ENCODE measurements at regions not wholly inside any gene's neighbourhood (a gene's known extent, or its start where the extent isn't known, plus 50 kb on each side); places are given as distances from the start of the nearest gene placed in this dataset.

DNA sequence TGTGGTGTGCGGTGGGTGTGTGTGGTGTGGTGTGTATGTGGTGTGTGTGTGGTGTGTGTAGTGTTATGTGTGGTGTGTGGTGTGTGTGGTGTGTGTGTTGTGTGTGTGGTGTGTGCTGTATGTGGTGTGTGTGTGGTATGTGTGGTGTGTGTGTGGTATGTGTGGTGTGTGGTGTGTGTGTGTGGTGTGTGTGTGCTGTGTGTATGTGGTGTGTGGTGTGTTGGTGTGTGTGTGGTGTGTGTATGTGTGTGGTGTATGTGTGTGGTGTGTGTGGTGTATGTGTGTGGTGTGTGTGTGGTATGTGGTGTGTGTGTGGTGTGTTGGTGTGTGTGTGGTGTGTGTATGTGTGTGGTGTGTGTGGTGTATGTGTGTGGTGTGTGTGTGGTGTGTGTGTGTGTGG, 144.3 kb downstream of the HSD17B3 start:
- Histone ChIP-seq H3K9ac (no peak overlapping the region), H3K4me2 (ENCODE audit: low read length) (no peak overlapping the region), H2AFZ (no peak overlapping the region), H3K4me1 (no peaks in the 10 kb centered on the region), H3K4me3 (ENCODE audit: low read depth, low read length) (no peak overlapping the region), H3K9me3 (ENCODE audit: control insufficient read depth, low read length) (no peaks in the 10 kb centered on the region), H3K27ac (no peak overlapping the region), H3K36me3 (ENCODE audit: control insufficient read depth, insufficient read depth, low read length) (no peaks in the 10 kb centered on the region), H3K79me2 (no peaks in the 10 kb centered on the region), H3K27me3 (ENCODE audit: control insufficient read depth, insufficient read depth, low read length) (no peaks in the 10 kb centered on the region)
- TF ChIP-seq, protein P1, sequence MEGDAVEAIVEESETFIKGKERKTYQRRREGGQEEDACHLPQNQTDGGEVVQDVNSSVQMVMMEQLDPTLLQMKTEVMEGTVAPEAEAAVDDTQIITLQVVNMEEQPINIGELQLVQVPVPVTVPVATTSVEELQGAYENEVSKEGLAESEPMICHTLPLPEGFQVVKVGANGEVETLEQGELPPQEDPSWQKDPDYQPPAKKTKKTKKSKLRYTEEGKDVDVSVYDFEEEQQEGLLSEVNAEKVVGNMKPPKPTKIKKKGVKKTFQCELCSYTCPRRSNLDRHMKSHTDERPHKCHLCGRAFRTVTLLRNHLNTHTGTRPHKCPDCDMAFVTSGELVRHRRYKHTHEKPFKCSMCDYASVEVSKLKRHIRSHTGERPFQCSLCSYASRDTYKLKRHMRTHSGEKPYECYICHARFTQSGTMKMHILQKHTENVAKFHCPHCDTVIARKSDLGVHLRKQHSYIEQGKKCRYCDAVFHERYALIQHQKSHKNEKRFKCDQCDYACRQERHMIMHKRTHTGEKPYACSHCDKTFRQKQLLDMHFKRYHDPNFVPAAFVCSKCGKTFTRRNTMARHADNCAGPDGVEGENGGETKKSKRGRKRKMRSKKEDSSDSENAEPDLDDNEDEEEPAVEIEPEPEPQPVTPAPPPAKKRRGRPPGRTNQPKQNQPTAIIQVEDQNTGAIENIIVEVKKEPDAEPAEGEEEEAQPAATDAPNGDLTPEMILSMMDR (IDR thresholded peaks at IDR 0.05): no peak

DNA sequence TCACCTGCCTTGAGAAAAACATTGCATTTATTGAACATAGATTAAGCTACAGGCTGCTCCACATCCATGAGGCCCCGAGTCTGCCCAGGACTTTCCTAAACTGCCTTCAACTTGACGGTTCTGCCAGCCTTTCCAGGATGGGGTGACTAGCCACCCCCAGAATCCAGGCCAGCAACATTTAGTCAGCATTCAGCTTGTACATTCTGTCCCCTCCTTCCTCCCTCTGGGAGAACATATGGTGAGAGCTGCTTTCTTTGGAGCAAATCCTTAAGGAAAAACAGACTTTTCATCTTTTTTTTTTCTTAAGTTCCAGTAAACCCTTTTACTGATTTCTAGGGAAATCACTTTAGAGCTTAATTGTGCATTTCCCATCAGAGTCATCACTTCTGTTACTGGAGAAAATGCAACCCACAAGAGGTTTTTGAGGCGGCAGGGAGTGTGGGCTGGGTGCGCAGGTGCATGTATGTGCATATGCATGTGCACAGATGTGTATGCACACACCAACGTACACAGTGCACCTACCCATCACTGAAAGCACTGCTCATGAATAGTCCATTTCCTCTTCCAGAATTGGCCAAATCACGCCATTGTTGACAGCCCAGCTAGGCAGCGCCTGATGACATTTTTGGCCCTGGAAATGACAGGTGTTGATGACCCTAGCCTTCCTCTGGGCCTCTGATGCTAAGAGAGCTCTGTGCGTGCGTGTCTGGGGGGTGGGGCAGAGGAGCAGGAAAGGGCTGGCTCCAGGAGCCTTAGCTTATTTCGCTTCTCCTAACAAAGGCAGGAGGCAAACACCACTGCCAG, 145.6 kb downstream of the HSD17B3 start:
- no peak overlapping the region for H2AFZ ChIP-seq
- H3K9me3 ChIP-seq (ENCODE audit: control insufficient read depth, low read length): no peaks in the 10 kb centered on the region
- no peaks in the 10 kb centered on the region for H3K4me1 ChIP-seq
- no peak overlapping the region for H3K27ac ChIP-seq
- TF ChIP-seq, protein P1 (IDR thresholded peaks at IDR 0.05): no peak
- H3K9ac ChIP-seq: no peak overlapping the region
- H3K36me3 ChIP-seq (ENCODE audit: control insufficient read depth, insufficient read depth, low read length): no peaks in the 10 kb centered on the region
- H3K4me3 ChIP-seq (ENCODE audit: low read depth, low read length): no peak overlapping the region
- H3K27me3 ChIP-seq (ENCODE audit: control insufficient read depth, insufficient read depth, low read length): no peaks in the 10 kb centered on the region
- H3K4me2 ChIP-seq (ENCODE audit: low read length): no peak overlapping the region
- H3K79me2 ChIP-seq: no peaks in the 10 kb centered on the region

DNA sequence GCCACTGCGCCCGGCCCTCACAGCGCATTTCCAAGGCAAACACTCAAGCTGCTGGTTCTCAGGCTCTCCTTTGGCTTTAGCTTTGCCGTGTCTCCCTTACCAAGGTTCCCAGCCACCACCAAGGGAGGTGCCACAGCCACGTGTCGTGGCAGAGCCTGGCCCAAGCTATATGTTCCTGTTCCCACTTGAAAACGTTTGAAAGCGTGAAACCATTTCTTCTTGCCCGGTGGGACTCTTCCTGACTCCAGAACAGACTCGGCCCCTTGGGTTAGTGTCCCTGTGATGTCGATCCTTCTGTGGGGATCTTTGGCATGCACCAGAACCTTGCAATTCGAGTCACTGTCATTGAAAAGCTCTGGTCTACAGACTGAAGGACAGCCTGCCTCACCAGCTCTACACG, 147.9 kb downstream of the HSD17B3 start:
- no peak overlapping the region for H3K4me2 ChIP-seq (ENCODE audit: low read length)
- no peaks in the 10 kb centered on the region for H3K4me1 ChIP-seq
- H3K27ac ChIP-seq: no peak overlapping the region
- no peak overlapping the region for H2AFZ ChIP-seq
- no peaks in the 10 kb centered on the region for H3K27me3 ChIP-seq (ENCODE audit: control insufficient read depth, insufficient read depth, low read length)
- H3K4me3 ChIP-seq (ENCODE audit: low read depth, low read length): no peak overlapping the region
- no peaks in the 10 kb centered on the region for H3K79me2 ChIP-seq
- TF ChIP-seq, protein P1 (IDR thresholded peaks at IDR 0.05): no peak
- no peak overlapping the region for H3K9ac ChIP-seq
- H3K9me3 ChIP-seq (ENCODE audit: control insufficient read depth, low read length): no peaks in the 10 kb centered on the region
- no peaks in the 10 kb centered on the region for H3K36me3 ChIP-seq (ENCODE audit: control insufficient read depth, insufficient read depth, low read length)

DNA sequence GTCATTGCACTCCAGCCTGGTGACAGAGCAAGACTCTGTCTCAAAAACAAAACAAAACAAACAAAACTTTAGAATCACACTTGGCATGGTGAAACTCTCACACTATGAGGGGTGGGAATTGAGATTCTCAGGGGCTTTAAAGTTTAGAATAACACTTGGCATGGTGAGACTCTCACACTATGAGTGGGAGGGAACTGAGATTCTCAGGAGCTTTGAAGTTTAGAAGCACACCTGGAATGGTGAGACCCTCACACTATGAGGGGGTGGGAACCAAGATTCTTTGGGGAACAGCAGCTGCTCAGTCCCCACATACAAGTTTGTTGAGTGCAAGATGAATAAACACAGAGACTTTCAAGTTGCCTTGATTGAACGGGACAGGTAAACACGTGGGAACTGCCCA, 149.4 kb downstream of the HSD17B3 start:
- H3K4me1 ChIP-seq: no peaks in the 10 kb centered on the region
- H2AFZ ChIP-seq: no peak overlapping the region
- TF ChIP-seq, protein P1 (IDR thresholded peaks at IDR 0.05): no peak
- H3K4me3 ChIP-seq (ENCODE audit: low read depth, low read length): no peak overlapping the region
- no peaks in the 10 kb centered on the region for H3K36me3 ChIP-seq (ENCODE audit: control insufficient read depth, insufficient read depth, low read length)
- H3K4me2 ChIP-seq (ENCODE audit: low read length): no peak overlapping the region
- no peak overlapping the region for H3K9ac ChIP-seq
- no peak overlapping the region for H3K27ac ChIP-seq
- no peaks in the 10 kb centered on the region for H3K9me3 ChIP-seq (ENCODE audit: control insufficient read depth, low read length)
- H3K27me3 ChIP-seq (ENCODE audit: control insufficient read depth, insufficient read depth, low read length): no peaks in the 10 kb centered on the region
- no peaks in the 10 kb centered on the region for H3K79me2 ChIP-seq
